Lower leg skin (tissue), 3 donors: ENCODE measurements at regions not wholly inside any gene's neighbourhood (a gene's known extent, or its start where the extent isn't known, plus 50 kb on each side); places are given as distances from the start of the nearest gene placed in this dataset.

Source experiments
- POLR2A ChIP-seq, 2 donors: fragments of 450-650 bp; IDR thresholded peaks; one replicate each; pipeline ENCODE4 v1.6.1; 2016 to 2017; ENCODE audit warnings: antibody characterized with exemption in 2 of 2, mild to moderate bottlenecking in 1 of 2, moderate library complexity in 1 of 2
- TF ChIP-seq, protein P1 (sequence below), 3 donors: fragments of 450-650 bp; IDR thresholded peaks; one replicate each; pipeline ENCODE4 v1.5.1; 2016; ENCODE audit warnings: antibody characterized with exemption in 3 of 3, mild to moderate bottlenecking in 3 of 3, moderate library complexity in 2 of 3

DNA sequence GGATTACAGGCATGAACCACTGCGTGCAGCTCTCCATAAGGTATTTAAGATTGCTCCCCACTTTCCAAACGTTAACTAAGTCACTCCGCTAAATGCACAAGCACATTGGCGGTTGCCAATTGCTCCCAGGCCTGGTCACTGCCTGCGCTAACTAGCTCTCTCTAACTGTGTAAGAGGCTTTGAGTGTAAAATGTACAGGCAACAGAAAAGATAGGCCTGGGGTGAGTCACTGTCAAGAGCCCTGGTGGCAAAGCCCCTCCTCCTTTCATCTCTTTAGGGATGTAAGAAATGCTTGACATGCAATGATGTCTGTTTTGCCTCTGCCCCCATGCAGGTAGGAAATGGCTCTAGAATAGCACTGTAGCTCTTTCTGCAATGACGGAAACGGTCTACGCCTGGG is 329.7 kb upstream of the GATB start:
- TF ChIP-seq, protein P1, sequence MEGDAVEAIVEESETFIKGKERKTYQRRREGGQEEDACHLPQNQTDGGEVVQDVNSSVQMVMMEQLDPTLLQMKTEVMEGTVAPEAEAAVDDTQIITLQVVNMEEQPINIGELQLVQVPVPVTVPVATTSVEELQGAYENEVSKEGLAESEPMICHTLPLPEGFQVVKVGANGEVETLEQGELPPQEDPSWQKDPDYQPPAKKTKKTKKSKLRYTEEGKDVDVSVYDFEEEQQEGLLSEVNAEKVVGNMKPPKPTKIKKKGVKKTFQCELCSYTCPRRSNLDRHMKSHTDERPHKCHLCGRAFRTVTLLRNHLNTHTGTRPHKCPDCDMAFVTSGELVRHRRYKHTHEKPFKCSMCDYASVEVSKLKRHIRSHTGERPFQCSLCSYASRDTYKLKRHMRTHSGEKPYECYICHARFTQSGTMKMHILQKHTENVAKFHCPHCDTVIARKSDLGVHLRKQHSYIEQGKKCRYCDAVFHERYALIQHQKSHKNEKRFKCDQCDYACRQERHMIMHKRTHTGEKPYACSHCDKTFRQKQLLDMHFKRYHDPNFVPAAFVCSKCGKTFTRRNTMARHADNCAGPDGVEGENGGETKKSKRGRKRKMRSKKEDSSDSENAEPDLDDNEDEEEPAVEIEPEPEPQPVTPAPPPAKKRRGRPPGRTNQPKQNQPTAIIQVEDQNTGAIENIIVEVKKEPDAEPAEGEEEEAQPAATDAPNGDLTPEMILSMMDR (IDR thresholded peaks at IDR 0.05): no peak
- no peak for TF ChIP-seq POLR2A (IDR thresholded peaks at IDR 0.05)
